A673 (cell line): ENCODE measurements at regions not wholly inside any gene's neighbourhood (a gene's known extent, or its start where the extent isn't known, plus 50 kb on each side); places are given as distances from the start of the nearest gene placed in this dataset.

Source experiments
- BruUV-seq: library from RNA; stranded (reverse); fragments of 400-500 nt; replicated peaks from 2 replicates; lab custom pipeline; 2021; lab: Mats Ljungman, UMichigan
- CTCF ChIA-PET: fragments of 300-600 bp; sonication (Branson Sonifier 250); formaldehyde crosslinking; loops from one replicate; lab custom pipeline; 2022; ENCODE audit warnings: antibody characterized with exemption; lab: Charles Lee
- POLR2A ChIA-PET: fragments of 300-600 bp; sonication (Branson Sonifier 250); formaldehyde crosslinking; loops from one replicate; lab custom pipeline; 2022; ENCODE audit warnings: antibody characterized with exemption; ENCODE audit not compliant: low non-redundant PET; lab: Charles Lee
- DNase-seq: peaks from one replicate; pipeline ENCODE4 v3.0.0-alpha.2; 2015; ENCODE audit warnings: low spot score
- H3K27ac ChIP-seq: fragments of 200-600 bp; sonication (generic); 2 replicates; pipeline ENCODE4 v1.5.1; 2016; ENCODE audit warnings: mixed run types, low read depth, mild to moderate bottlenecking, mixed read lengths, antibody characterized with exemption, low read length; ENCODE audit not compliant: poor library complexity, severe bottlenecking
- H3K27me3 ChIP-seq: fragments of 200-600 bp; sonication (generic); replicated peaks from 2 replicates; pipeline ENCODE4 v1.6.1; 2017; ENCODE audit warnings: mixed run types, low read depth, mild to moderate bottlenecking, mixed read lengths, antibody characterized with exemption, low read length; ENCODE audit not compliant: insufficient read depth, poor library complexity
- H3K36me3 ChIP-seq: fragments of 200-600 bp; sonication (generic); 2 replicates; pipeline ENCODE4 v1.6.1; 2016; ENCODE audit warnings: mixed run types, mild to moderate bottlenecking, mixed read lengths, antibody characterized with exemption, low read length; ENCODE audit not compliant: insufficient read depth, poor library complexity, severe bottlenecking
- H3K4me1 ChIP-seq: fragments of 200-600 bp; sonication (generic); 2 replicates; pipeline ENCODE4 v1.6.1; 2017; ENCODE audit warnings: mixed run types, mild to moderate bottlenecking, mixed read lengths, antibody characterized with exemption, low read length; ENCODE audit not compliant: insufficient read depth, poor library complexity, severe bottlenecking
- H3K4me3 ChIP-seq: fragments of 200-600 bp; sonication (generic); 2 replicates; pipeline ENCODE4 v1.5.1; 2016; ENCODE audit warnings: low read depth, mixed run types, mild to moderate bottlenecking, mixed read lengths, low read length; ENCODE audit not compliant: poor library complexity, severe bottlenecking
- H3K9me3 ChIP-seq: fragments of 200-600 bp; sonication (generic); 2 replicates; pipeline ENCODE4 v1.6.1; 2016; ENCODE audit warnings: mixed run types, low read depth, mild to moderate bottlenecking, mixed read lengths, antibody characterized with exemption, low read length; ENCODE audit not compliant: poor library complexity, severe bottlenecking
- CTCF ChIP-seq: fragments of 300-800, 200-600 bp; sonication (generic); conservative IDR thresholded peaks from 2 replicates; pipeline ENCODE4 v1.5.1; 2017; ENCODE audit warnings: low read depth, mild to moderate bottlenecking, antibody characterized with exemption, low read length, moderate library complexity, mixed read lengths
- EZH2 ChIP-seq: fragments of 200-600 bp; sonication (generic); IDR thresholded peaks from 2 replicates; pipeline ENCODE4 v1.6.1; 2017; ENCODE audit warnings: borderline replicate concordance, low read depth, mild to moderate bottlenecking, mixed read lengths, antibody characterized with exemption, low read length; ENCODE audit not compliant: poor library complexity, severe bottlenecking
- intact Hi-C: fragments of 100-400 bp; cut with micrococcal nuclease; formaldehyde crosslinking; loops from one replicate; pipeline ENCODE4 v1.10.0; 2022; ENCODE audit not compliant: unreplicated experiment

GRCh38 chr7:12491526-12491925 lies 79.0 kb upstream of the SCIN start:
- Histone ChIP-seq H3K9me3 (no peaks in the 10 kb centered on the region), H3K27me3 (no peaks in the 10 kb centered on the region), H3K4me1 (peaks cover 8% of the 10 kb centered on the region), H3K36me3 (no peaks in the 10 kb centered on the region), H3K4me3 (no peak overlapping the region), H3K27ac (no peak overlapping the region)
- POLR2A ChIA-PET, result no interaction called here
- no TSS peak for BruUV-seq
- no peak for DNase-seq
- intact Hi-C loops, result loop anchor here (2.0 to 5.0 kb wide), 3 partner anchors 57 to 1064 kb away; no protein-coding TSS in a partner anchor
- CTCF ChIA-PET, result interaction anchor here (1.8 to 2.2 kb wide), 2 partner anchors 33 to 55 kb away, joined by 4 to 24 read pairs; no protein-coding TSS in a partner anchor
- TF ChIP-seq EZH2, result no peak
- TF ChIP-seq CTCF, result no peak

GRCh38 chr7:12493407-12493806 lies 77.1 kb upstream of the SCIN start:
- ChIA-PET POLR2A (no interaction called here), CTCF (no interaction called here)
- H3K36me3 ChIP-seq, result no peaks in the 10 kb centered on the region
- intact Hi-C loops, result loop anchor here (5.0 kb wide), 1 partner anchor 1066 kb away; no protein-coding TSS in a partner anchor
- H3K4me1 ChIP-seq, result peaks cover 1% of the 10 kb centered on the region
- H3K9me3 ChIP-seq, result no peaks in the 10 kb centered on the region
- BruUV-seq, result no TSS peak
- H3K27ac ChIP-seq, result no peak overlapping the region
- TF ChIP-seq CTCF, result no peak
- TF ChIP-seq EZH2, result no peak
- no peak overlapping the region for H3K4me3 ChIP-seq
- H3K27me3 ChIP-seq, result no peaks in the 10 kb centered on the region
- peak; percentile 14 for DNase-seq

GRCh38 chr7:12493863-12494686 lies 76.4 kb upstream of the SCIN start:
- no peak overlapping the region for H3K4me3 ChIP-seq
- no TSS peak for BruUV-seq
- POLR2A ChIA-PET, result no interaction called here

More at GRCh38 chr7:12493863-12494686, 76.4 kb upstream of the SCIN start:
- CTCF ChIA-PET, result interaction anchor here (1.4 kb wide), 1 partner anchor 35 kb away, joined by 9 read pairs; no protein-coding TSS in a partner anchor
- Histone ChIP-seq H3K36me3 (no peaks in the 10 kb centered on the region), H3K27me3 (no peaks in the 10 kb centered on the region), H3K4me1 (no peaks in the 10 kb centered on the region), H3K9me3 (no peaks in the 10 kb centered on the region), H3K27ac (no peak overlapping the region)
- no peak for TF ChIP-seq CTCF
- DNase-seq, result no peak
- intact Hi-C loops, result loop anchor here (2.0 to 5.0 kb wide), 2 partner anchors 657 to 1067 kb away; no protein-coding TSS in a partner anchor
